Ovary (tissue), 3 donors: ENCODE measurements at regions not wholly inside any gene's neighbourhood (a gene's known extent, or its start where the extent isn't known, plus 50 kb on each side); places are given as distances from the start of the nearest gene placed in this dataset.

Source experiments
- EP300 ChIP-seq: sonication (generic); formaldehyde crosslinking; IDR thresholded peaks from one replicate; pipeline ENCODE4 v1.6.1; 2017; ENCODE audit warnings: antibody characterized with exemption
- POLR2A ChIP-seq: fragments of 450-650 bp; IDR thresholded peaks from one replicate; pipeline ENCODE4 v1.6.1; 2017; ENCODE audit warnings: antibody characterized with exemption, mild to moderate bottlenecking, moderate library complexity
- TF ChIP-seq, protein P1 (sequence below), 3 donors: fragments of 450-650 bp in 2 of 3; fragments of 200-600 bp in 1 of 3; IDR thresholded peaks; one replicate each; pipeline versions ENCODE4 v1.5.1 to v1.8.0; 2016 to 2022; ENCODE audit warnings: antibody characterized with exemption in 3 of 3, mild to moderate bottlenecking in 1 of 3
- donor health status: DM: no; HTN: no; CAD: no.

DNA sequence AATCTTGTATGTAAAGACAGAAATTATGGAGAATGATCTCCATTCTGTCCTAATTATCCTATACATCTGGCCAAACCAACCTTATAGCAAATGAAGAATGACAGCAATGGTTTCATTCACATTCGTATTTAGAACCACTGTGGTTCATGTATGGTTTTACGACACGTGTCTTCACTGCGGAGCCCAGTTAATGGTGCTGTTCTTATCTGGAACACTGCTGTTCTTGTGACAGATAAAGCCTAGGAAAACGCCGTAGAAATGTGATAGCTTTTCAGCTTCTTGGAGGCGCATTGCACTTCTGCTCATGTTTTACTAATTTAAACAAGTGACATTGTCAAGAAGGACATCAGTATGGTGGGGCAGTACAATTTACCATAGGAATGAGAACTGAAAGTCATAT, 2266.4 kb upstream of the TENM3 start:
- TF ChIP-seq, protein P1, sequence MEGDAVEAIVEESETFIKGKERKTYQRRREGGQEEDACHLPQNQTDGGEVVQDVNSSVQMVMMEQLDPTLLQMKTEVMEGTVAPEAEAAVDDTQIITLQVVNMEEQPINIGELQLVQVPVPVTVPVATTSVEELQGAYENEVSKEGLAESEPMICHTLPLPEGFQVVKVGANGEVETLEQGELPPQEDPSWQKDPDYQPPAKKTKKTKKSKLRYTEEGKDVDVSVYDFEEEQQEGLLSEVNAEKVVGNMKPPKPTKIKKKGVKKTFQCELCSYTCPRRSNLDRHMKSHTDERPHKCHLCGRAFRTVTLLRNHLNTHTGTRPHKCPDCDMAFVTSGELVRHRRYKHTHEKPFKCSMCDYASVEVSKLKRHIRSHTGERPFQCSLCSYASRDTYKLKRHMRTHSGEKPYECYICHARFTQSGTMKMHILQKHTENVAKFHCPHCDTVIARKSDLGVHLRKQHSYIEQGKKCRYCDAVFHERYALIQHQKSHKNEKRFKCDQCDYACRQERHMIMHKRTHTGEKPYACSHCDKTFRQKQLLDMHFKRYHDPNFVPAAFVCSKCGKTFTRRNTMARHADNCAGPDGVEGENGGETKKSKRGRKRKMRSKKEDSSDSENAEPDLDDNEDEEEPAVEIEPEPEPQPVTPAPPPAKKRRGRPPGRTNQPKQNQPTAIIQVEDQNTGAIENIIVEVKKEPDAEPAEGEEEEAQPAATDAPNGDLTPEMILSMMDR (IDR thresholded peaks at IDR 0.05): no peak
- no peak for TF ChIP-seq EP300
- no peak for TF ChIP-seq POLR2A
